ENCODE measurements at regions not wholly inside any gene's neighbourhood (a gene's known extent, or its start where the extent isn't known, plus 50 kb on each side); places are given as distances from the start of the nearest gene placed in this dataset.

GRCh38 chr5:173529861-173530260 is 86.6 kb downstream of the BOD1 start:
- no peaks in the 10 kb centered on the region for H3K36me3 Mint-ChIP-seq (ENCODE audit: unreplicated experiment)
- no peak for TF ChIP-seq CTCF (IDR thresholded peaks at IDR 0.05)
- no peak overlapping the region for H3K4me3 Mint-ChIP-seq (ENCODE audit: unreplicated experiment)
- no peak overlapping the region for H3K27ac Mint-ChIP-seq (ENCODE audit: unreplicated experiment)
- peaks cover 2% of the 10 kb centered on the region for H3K9me3 Mint-ChIP-seq (ENCODE audit: unreplicated experiment)
- DNase-seq (ENCODE audit: extremely low spot score, unreplicated experiment), result no peak
- peaks cover 9% of the 10 kb centered on the region for H3K4me1 Mint-ChIP-seq (ENCODE audit: unreplicated experiment)
- no peaks in the 10 kb centered on the region for H3K27me3 Mint-ChIP-seq (ENCODE audit: unreplicated experiment)

GRCh38 chr5:173527671-173528070 is 88.8 kb downstream of the BOD1 start:
- no peak for DNase-seq (ENCODE audit: extremely low spot score, unreplicated experiment)
- H3K4me3 Mint-ChIP-seq (ENCODE audit: unreplicated experiment), result no peak overlapping the region
- no peaks in the 10 kb centered on the region for H3K4me1 Mint-ChIP-seq (ENCODE audit: unreplicated experiment)
- H3K9me3 Mint-ChIP-seq (ENCODE audit: unreplicated experiment), result no peaks in the 10 kb centered on the region
- TF ChIP-seq CTCF (IDR thresholded peaks at IDR 0.05), result no peak
- no peaks in the 10 kb centered on the region for H3K36me3 Mint-ChIP-seq (ENCODE audit: unreplicated experiment)
- H3K27me3 Mint-ChIP-seq (ENCODE audit: unreplicated experiment), result no peaks in the 10 kb centered on the region
- H3K27ac Mint-ChIP-seq (ENCODE audit: unreplicated experiment), result no peak overlapping the region

GRCh38 chr5:173524136-173524535 is 92.3 kb downstream of the BOD1 start:
- TF ChIP-seq CTCF (IDR thresholded peaks at IDR 0.05), result no peak
- no peaks in the 10 kb centered on the region for H3K27me3 Mint-ChIP-seq (ENCODE audit: unreplicated experiment)
- no peaks in the 10 kb centered on the region for H3K36me3 Mint-ChIP-seq (ENCODE audit: unreplicated experiment)
- no peak overlapping the region for H3K27ac Mint-ChIP-seq (ENCODE audit: unreplicated experiment)
- peaks cover 6% of the 10 kb centered on the region for H3K9me3 Mint-ChIP-seq (ENCODE audit: unreplicated experiment)
- H3K4me1 Mint-ChIP-seq (ENCODE audit: unreplicated experiment), result no peaks in the 10 kb centered on the region
- no peak for DNase-seq (ENCODE audit: extremely low spot score, unreplicated experiment)
- H3K4me3 Mint-ChIP-seq (ENCODE audit: unreplicated experiment), result no peak overlapping the region

- no peaks in the 10 kb centered on the region for H3K36me3 Mint-ChIP-seq (ENCODE audit: unreplicated experiment)
- no peak for DNase-seq (ENCODE audit: extremely low spot score, unreplicated experiment)
- no peak overlapping the region for H3K27ac Mint-ChIP-seq (ENCODE audit: unreplicated experiment)
- H3K9me3 Mint-ChIP-seq (ENCODE audit: unreplicated experiment), result peaks cover 6% of the 10 kb centered on the region
- no peaks in the 10 kb centered on the region for H3K4me1 Mint-ChIP-seq (ENCODE audit: unreplicated experiment)
- TF ChIP-seq CTCF (IDR thresholded peaks at IDR 0.05), result no peak
- H3K4me3 Mint-ChIP-seq (ENCODE audit: unreplicated experiment), result no peak overlapping the region
- no peaks in the 10 kb centered on the region for H3K27me3 Mint-ChIP-seq (ENCODE audit: unreplicated experiment)
These were observed 93.1 kb downstream of the BOD1 start for GRCh38 chr5:173523388-173523787.

GRCh38 chr5:173522518-173522917 is 93.9 kb downstream of the BOD1 start:
- Mint-ChIP-seq H3K27me3 (ENCODE audit: unreplicated experiment) (no peaks in the 10 kb centered on the region), H3K36me3 (ENCODE audit: unreplicated experiment) (peaks cover 3% of the 10 kb centered on the region), H3K4me3 (ENCODE audit: unreplicated experiment) (no peak overlapping the region), H3K9me3 (ENCODE audit: unreplicated experiment) (peaks cover 6% of the 10 kb centered on the region), H3K27ac (ENCODE audit: unreplicated experiment) (no peak overlapping the region), H3K4me1 (ENCODE audit: unreplicated experiment) (no peaks in the 10 kb centered on the region)
- TF ChIP-seq CTCF (IDR thresholded peaks at IDR 0.05), result no peak
- no peak for DNase-seq (ENCODE audit: extremely low spot score, unreplicated experiment)
